ENCODE measurements at regions not wholly inside any gene's neighbourhood (a gene's known extent, or its start where the extent isn't known, plus 50 kb on each side); places are given as distances from the start of the nearest gene placed in this dataset.

DNA sequence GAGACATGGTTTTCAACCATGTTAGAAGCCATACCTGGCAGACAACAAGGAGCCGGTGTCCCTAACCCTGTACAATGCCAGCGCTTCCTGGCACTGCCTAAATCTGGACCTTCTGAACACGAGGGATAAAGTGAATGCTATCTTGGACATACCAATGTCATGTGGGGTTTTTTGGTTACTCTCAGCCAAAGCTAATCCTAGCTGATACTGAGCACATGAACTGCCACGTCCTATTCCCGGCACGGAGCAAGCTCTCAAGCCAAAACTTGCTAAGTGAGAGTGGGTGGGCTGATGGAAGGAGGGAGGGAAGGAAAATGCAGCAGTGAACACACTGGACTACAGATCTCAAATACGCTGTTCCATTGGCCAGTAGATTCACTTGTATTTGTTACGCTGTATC, 226.1 kb downstream of the BCOR start:
- no peak for DNase-seq (ENCODE audit: low read depth)
- TF ChIP-seq, protein P1, sequence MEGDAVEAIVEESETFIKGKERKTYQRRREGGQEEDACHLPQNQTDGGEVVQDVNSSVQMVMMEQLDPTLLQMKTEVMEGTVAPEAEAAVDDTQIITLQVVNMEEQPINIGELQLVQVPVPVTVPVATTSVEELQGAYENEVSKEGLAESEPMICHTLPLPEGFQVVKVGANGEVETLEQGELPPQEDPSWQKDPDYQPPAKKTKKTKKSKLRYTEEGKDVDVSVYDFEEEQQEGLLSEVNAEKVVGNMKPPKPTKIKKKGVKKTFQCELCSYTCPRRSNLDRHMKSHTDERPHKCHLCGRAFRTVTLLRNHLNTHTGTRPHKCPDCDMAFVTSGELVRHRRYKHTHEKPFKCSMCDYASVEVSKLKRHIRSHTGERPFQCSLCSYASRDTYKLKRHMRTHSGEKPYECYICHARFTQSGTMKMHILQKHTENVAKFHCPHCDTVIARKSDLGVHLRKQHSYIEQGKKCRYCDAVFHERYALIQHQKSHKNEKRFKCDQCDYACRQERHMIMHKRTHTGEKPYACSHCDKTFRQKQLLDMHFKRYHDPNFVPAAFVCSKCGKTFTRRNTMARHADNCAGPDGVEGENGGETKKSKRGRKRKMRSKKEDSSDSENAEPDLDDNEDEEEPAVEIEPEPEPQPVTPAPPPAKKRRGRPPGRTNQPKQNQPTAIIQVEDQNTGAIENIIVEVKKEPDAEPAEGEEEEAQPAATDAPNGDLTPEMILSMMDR (IDR thresholded peaks at IDR 0.05; ENCODE audit: insufficient read depth, low read length, poor library complexity, severe bottlenecking) = no peak
- Histone ChIP-seq H3K27me3 (ENCODE audit: control insufficient read depth, insufficient read depth, low read length) (no peaks in the 10 kb centered on the region), H3K36me3 (ENCODE audit: control insufficient read depth, insufficient read depth, low read length) (no peaks in the 10 kb centered on the region), H3K4me3 (ENCODE audit: low read depth, low read length) (no peak overlapping the region)

DNA sequence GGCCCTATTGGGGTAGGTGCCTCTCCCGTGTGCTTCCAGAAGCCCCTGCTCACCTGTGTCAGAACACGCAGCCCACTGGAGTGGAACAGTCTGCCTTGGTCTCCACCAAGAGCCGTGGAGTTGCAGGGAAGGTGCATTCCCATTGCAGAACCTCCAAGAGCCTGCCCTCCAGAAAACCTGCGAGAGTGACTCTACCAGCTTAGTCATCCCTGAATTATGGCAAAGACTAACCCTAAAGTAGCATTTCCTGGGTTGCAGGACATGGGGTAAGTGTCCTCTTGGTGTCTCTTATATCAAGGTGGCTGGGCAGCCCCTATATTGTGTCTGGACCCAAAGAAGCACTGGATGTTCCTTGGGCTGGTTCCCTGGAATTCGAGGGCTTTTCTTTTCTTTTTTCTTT, 224.6 kb downstream of the BCOR start:
- H3K4me3 ChIP-seq (ENCODE audit: low read depth, low read length) = no peak overlapping the region
- DNase-seq (ENCODE audit: low read depth) = no peak
- H3K36me3 ChIP-seq (ENCODE audit: control insufficient read depth, insufficient read depth, low read length) = no peaks in the 10 kb centered on the region
- H3K27me3 ChIP-seq (ENCODE audit: control insufficient read depth, insufficient read depth, low read length) = no peaks in the 10 kb centered on the region
- TF ChIP-seq, protein P1 (IDR thresholded peaks at IDR 0.05; ENCODE audit: insufficient read depth, low read length, poor library complexity, severe bottlenecking) = no peak

DNA sequence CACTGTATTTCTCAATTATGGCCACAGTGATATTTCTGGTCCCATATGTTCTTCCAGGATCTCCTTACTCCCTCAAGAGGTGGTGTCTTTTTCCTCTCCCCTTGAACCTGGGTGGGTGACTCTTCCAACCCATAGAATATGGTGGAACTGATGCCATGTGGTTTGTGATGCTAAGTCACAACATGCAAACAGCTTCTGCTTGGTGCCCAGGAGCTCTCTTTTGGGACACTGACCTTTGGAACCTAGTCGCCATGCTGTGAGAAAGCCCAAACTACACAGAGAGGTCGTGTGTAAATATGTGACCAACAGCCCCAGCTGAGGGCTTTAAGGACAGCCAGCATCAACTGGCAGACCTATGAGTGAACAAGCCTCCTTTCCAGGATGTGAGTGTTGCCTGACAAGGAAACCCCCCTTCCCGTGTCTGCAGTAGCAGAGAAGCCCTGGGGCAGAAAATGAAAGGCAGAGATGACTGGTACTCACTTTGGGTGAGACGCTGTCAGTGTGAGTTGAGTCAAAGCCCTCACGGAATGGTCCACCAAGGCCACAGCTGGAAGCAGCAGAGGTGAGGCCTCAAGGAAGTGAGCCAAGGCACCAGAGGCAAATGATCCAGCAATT, 223.4 kb downstream of the BCOR start:
- DNase-seq (ENCODE audit: low read depth) = no peak
- Histone ChIP-seq H3K4me3 (ENCODE audit: low read depth, low read length) (no peak overlapping the region), H3K36me3 (ENCODE audit: control insufficient read depth, insufficient read depth, low read length) (no peaks in the 10 kb centered on the region), H3K27me3 (ENCODE audit: control insufficient read depth, insufficient read depth, low read length) (no peaks in the 10 kb centered on the region)
- TF ChIP-seq, protein P1 (IDR thresholded peaks at IDR 0.05; ENCODE audit: insufficient read depth, low read length, poor library complexity, severe bottlenecking) = no peak

DNA sequence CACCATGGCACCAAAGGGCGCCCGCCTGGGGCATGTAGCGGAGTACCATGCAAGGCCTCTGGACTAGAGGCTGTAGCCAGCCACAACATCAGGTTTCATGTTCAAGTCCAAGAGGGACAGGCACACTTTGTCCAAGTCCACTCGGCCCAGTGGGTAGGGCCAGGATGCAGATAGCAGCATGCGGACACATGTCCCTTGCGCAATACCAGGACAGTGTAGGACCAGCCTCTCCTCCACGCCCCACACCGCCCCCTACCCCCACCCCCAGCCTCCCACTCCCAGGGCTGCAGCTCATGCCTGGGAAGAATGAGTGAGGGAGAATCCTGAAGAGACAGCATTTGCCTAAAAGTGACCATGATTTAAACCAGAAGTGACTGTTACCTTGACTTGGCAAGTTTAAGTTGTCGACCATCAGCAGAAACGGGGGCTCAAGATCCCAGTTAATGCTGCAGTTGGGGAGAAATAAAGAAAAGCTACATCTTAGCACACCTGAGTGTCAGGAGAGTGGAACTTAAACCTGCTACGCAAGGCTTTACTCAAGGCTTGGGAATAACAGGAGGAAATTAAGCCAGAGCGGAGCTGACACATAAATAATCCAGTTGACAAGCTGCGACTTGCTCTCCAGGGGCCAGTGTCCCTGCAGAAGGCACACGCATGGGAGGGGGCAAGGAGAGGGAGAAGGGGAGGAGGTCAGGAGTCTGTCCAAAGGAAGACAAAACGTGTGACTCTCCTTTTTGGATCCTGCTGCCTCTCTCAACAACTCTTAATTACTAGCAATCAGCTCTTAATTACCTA, 221.7 kb downstream of the BCOR start:
- Histone ChIP-seq H3K36me3 (ENCODE audit: control insufficient read depth, insufficient read depth, low read length) (no peaks in the 10 kb centered on the region), H3K4me3 (ENCODE audit: low read depth, low read length) (no peak overlapping the region), H3K27me3 (ENCODE audit: control insufficient read depth, insufficient read depth, low read length) (no peaks in the 10 kb centered on the region)
- TF ChIP-seq, protein P1 (IDR thresholded peaks at IDR 0.05; ENCODE audit: insufficient read depth, low read length, poor library complexity, severe bottlenecking) = no peak
- DNase-seq (ENCODE audit: low read depth) = no peak

DNA sequence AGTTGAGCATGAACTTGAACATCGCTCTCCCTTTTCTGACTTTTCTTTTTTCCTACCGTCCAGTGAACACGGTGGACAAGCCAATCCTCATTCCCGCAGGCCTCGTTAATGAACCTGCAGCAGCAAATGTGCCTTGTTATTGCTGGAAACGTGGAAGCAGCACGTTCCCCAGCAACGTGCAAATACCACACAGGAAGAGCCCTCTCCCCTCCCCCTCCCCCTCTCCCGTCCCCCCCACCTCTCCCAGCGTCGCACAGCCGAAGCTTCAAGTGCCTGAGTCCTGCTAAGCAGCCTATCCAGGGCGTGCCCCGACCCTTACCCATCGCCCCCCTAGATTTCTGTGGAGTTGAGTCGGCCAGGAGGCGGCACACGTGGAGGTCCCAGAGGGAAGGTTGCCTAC, 219.9 kb downstream of the BCOR start:
- TF ChIP-seq, protein P1 (IDR thresholded peaks at IDR 0.05; ENCODE audit: insufficient read depth, low read length, poor library complexity, severe bottlenecking) = no peak
- Histone ChIP-seq H3K36me3 (ENCODE audit: control insufficient read depth, insufficient read depth, low read length) (no peaks in the 10 kb centered on the region), H3K4me3 (ENCODE audit: low read depth, low read length) (no peak overlapping the region), H3K27me3 (ENCODE audit: control insufficient read depth, insufficient read depth, low read length) (no peaks in the 10 kb centered on the region)
- no peak for DNase-seq (ENCODE audit: low read depth)
